Nephron progenitor cell (in vitro differentiated cells): ENCODE measurements at regions not wholly inside any gene's neighbourhood (a gene's known extent, or its start where the extent isn't known, plus 50 kb on each side); places are given as distances from the start of the nearest gene placed in this dataset.

Experiments used
- DNase-seq: peaks from one replicate; pipeline ENCODE4 v3.0.0; 2021
- H3K27ac Mint-ChIP-seq: 2 replicates; pipeline ENCODE4 v1.8.0; 2021; ENCODE audit warnings: mild to moderate bottlenecking, moderate library complexity, mixed read lengths
- H3K27me3 Mint-ChIP-seq: 2 replicates; pipeline ENCODE4 v1.8.0; 2021; ENCODE audit warnings: mild to moderate bottlenecking, low read depth, mixed read lengths; ENCODE audit not compliant: poor library complexity
- H3K36me3 Mint-ChIP-seq: 2 replicates; pipeline ENCODE4 v1.8.0; 2021; ENCODE audit warnings: low read depth, mixed read lengths
- H3K4me1 Mint-ChIP-seq: 2 replicates; pipeline ENCODE4 v1.8.0; 2021; ENCODE audit warnings: mixed read lengths
- H3K4me3 Mint-ChIP-seq: 2 replicates; pipeline ENCODE4 v1.8.0; 2021; ENCODE audit warnings: mild to moderate bottlenecking, moderate library complexity, mixed read lengths
- H3K9me3 Mint-ChIP-seq: 2 replicates; pipeline ENCODE4 v1.8.0; 2021; ENCODE audit warnings: mild to moderate bottlenecking, moderate library complexity, mixed read lengths
- TF ChIP-seq, protein P1 (sequence below): fragments of 200-600 bp; sonication (generic); IDR thresholded peaks from 2 replicates; pipeline ENCODE4 v1.5.0; 2021; ENCODE audit warnings: antibody characterized with exemption

DNA sequence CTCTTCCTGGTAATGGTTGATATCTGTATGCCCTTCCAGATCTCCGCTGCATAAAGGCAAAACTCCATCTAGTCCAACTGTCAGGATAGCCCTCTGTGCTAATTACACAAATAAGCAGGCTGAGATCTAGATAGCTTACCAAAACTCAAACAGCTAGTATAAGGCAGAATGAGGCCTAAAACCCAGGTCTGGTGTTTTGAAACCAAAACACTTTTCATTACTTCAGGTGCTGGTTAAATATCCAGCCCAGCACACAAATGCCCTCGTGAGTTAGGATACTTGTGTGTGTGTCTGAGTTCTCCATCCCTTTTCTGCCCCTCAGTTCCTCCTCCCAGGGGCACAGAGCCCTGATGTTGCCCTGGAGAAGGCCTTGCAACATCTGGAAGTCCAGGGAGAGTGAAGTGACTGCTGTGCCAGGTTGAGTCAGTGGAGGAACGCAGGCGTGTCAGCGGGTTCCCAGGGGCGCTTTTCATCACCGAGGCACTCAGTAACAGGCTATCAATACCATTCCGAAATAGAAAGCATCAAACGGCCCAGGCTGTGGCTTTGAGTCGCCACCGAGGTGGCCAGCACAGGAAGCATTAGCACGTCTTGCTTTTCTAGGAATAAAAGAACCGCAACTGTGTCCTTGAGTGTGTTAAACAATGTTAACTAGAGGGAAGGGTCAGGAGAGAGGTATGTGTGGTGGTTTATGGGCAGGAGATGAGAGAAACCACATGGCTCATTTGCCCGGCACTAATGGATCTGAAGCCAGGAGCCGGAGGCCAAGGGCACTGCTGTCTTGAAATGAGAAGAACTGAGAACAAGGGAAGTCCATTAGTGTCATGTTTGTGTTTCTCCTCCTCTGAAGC, 90.7 kb upstream of the WLS start:
- TF ChIP-seq, protein P1, sequence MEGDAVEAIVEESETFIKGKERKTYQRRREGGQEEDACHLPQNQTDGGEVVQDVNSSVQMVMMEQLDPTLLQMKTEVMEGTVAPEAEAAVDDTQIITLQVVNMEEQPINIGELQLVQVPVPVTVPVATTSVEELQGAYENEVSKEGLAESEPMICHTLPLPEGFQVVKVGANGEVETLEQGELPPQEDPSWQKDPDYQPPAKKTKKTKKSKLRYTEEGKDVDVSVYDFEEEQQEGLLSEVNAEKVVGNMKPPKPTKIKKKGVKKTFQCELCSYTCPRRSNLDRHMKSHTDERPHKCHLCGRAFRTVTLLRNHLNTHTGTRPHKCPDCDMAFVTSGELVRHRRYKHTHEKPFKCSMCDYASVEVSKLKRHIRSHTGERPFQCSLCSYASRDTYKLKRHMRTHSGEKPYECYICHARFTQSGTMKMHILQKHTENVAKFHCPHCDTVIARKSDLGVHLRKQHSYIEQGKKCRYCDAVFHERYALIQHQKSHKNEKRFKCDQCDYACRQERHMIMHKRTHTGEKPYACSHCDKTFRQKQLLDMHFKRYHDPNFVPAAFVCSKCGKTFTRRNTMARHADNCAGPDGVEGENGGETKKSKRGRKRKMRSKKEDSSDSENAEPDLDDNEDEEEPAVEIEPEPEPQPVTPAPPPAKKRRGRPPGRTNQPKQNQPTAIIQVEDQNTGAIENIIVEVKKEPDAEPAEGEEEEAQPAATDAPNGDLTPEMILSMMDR = no peak
- peak; percentile 17 for DNase-seq
- Mint-ChIP-seq H3K9me3 (no peaks in the 10 kb centered on the region), H3K4me1 (peaks cover 43% of the 10 kb centered on the region), H3K27ac (peak overlapping the region; percentile 16), H3K4me3 (no peak overlapping the region), H3K36me3 (no peaks in the 10 kb centered on the region), H3K27me3 (peaks cover 3% of the 10 kb centered on the region)

- no peak overlapping the region for H3K27ac Mint-ChIP-seq
- no peaks in the 10 kb centered on the region for H3K36me3 Mint-ChIP-seq
- peaks cover 5% of the 10 kb centered on the region for H3K9me3 Mint-ChIP-seq
- peaks cover 43% of the 10 kb centered on the region for H3K4me1 Mint-ChIP-seq
- TF ChIP-seq, protein P1 = no peak
- no peak overlapping the region for H3K4me3 Mint-ChIP-seq
- no peak for DNase-seq
- H3K27me3 Mint-ChIP-seq = peaks cover 3% of the 10 kb centered on the region
Measured at GRCh38 chr1:68322096-68322495, 89.8 kb upstream of the WLS start.

DNA sequence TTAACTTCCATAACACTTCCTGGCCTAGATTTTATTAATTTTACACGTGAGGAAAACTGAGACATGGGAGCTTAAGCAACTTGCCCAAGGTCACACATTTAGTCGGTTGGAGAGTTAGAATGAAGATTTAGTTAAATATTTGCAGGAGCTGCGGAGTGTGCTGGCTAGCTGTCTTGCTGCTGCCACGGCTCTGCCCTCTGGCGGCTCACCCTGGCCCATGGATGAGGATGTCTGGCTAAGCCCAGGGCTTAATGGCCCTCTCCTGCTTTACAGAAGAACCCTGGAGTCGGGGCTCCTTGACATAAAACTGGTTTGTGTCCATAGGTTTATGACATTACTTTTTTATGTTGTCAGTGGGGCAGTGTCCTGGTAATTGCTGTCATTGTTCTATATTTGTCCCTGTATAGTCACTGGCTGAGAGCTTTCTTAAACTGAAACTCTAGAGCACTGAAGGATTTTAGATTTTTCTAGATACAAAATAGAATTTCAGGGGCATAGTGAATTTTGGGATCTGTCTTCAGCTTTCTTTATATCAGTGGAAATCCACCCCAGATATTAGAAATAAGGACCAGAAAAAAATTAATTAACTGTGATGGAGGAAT, 88.9 kb upstream of the WLS start:
- TF ChIP-seq, protein P1 = peak; percentile 66
- DNase-seq = peak; percentile 70
- peaks cover 43% of the 10 kb centered on the region for H3K4me1 Mint-ChIP-seq
- H3K4me3 Mint-ChIP-seq = no peak overlapping the region
- H3K36me3 Mint-ChIP-seq = no peaks in the 10 kb centered on the region
- no peak overlapping the region for H3K27ac Mint-ChIP-seq
- peaks cover 3% of the 10 kb centered on the region for H3K27me3 Mint-ChIP-seq
- peaks cover 6% of the 10 kb centered on the region for H3K9me3 Mint-ChIP-seq

GRCh38 chr1:68320349-68320748, 88.0 kb upstream of the WLS start:
- Mint-ChIP-seq H3K4me3 (no peak overlapping the region), H3K27me3 (peaks cover 3% of the 10 kb centered on the region), H3K9me3 (peaks cover 6% of the 10 kb centered on the region), H3K4me1 (peaks cover 43% of the 10 kb centered on the region), H3K36me3 (no peaks in the 10 kb centered on the region), H3K27ac (peak overlapping the region; percentile 68)
- DNase-seq = no peak
- TF ChIP-seq, protein P1 = no peak

GRCh38 chr1:68319907-68320306, 87.6 kb upstream of the WLS start:
- TF ChIP-seq, protein P1 = no peak

More at GRCh38 chr1:68319907-68320306, 87.6 kb upstream of the WLS start:
- DNase-seq = no peak
- H3K27me3 Mint-ChIP-seq = no peaks in the 10 kb centered on the region
- peak overlapping the region; percentile 68 for H3K27ac Mint-ChIP-seq
- H3K4me1 Mint-ChIP-seq = peaks cover 45% of the 10 kb centered on the region
- peaks cover 9% of the 10 kb centered on the region for H3K9me3 Mint-ChIP-seq
- H3K36me3 Mint-ChIP-seq = no peaks in the 10 kb centered on the region
- no peak overlapping the region for H3K4me3 Mint-ChIP-seq
